OCI-LY3 (cell line): ENCODE measurements at regions not wholly inside any gene's neighbourhood (a gene's known extent, or its start where the extent isn't known, plus 50 kb on each side); places are given as distances from the start of the nearest gene placed in this dataset.

Experiments used
- EZH2phosphoT487 ChIP-seq: fragments of 200-600 bp; shearing (Covaris generic); IDR thresholded peaks from 2 replicates; pipeline ENCODE4 v1.6.1; 2018; ENCODE audit warnings: antibody characterized with exemption, mixed run types, low read depth
- TF ChIP-seq, protein P1 (sequence below): fragments of 200-600, 300-600 bp; sonication (generic); IDR thresholded peaks from 2 replicates; pipeline ENCODE4 v1.5.1; 2014; ENCODE audit warnings: antibody characterized with exemption, low read length, low read depth

DNA sequence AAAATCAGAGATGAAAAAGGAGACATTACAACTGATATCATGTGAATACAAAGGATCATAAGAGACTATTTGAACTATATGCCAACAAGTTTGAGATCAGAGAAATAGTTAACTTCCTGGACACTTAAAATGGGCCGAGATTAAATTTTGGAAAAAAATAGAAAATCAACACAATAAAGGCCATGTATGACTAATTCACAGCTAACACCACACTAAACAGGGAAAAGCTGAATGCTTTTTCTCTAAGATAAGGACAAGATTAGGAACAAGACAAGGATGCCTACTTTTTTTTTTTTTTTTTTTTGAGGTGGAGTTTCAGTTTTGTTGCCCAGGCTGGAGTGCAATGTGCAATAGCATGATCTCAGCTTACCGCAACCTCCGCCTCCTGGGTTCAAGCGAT, 151.4 kb upstream of the MAGI2 start:
- TF ChIP-seq, protein P1, sequence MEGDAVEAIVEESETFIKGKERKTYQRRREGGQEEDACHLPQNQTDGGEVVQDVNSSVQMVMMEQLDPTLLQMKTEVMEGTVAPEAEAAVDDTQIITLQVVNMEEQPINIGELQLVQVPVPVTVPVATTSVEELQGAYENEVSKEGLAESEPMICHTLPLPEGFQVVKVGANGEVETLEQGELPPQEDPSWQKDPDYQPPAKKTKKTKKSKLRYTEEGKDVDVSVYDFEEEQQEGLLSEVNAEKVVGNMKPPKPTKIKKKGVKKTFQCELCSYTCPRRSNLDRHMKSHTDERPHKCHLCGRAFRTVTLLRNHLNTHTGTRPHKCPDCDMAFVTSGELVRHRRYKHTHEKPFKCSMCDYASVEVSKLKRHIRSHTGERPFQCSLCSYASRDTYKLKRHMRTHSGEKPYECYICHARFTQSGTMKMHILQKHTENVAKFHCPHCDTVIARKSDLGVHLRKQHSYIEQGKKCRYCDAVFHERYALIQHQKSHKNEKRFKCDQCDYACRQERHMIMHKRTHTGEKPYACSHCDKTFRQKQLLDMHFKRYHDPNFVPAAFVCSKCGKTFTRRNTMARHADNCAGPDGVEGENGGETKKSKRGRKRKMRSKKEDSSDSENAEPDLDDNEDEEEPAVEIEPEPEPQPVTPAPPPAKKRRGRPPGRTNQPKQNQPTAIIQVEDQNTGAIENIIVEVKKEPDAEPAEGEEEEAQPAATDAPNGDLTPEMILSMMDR, result no peak
- TF ChIP-seq EZH2phosphoT487, result no peak
